Cardiac muscle cell (in vitro differentiated cells and primary cell): ENCODE measurements at regions not wholly inside any gene's neighbourhood (a gene's known extent, or its start where the extent isn't known, plus 50 kb on each side); places are given as distances from the start of the nearest gene placed in this dataset.

Source experiments
- DNase-seq, 2 donors: peaks; one replicate each; pipeline versions ENCODE4 v3.0.0 to v3.0.0-alpha.2; 2010 to 2017; ENCODE audit warnings: low read depth in 1 of 2, low spot score in 1 of 2
- H3K27ac ChIP-seq: fragments of 200-600 bp; sonication (generic); 2 replicates; pipeline ENCODE4 v1.5.1; 2016
- H3K27me3 ChIP-seq: fragments of 200-600 bp; sonication (generic); 2 replicates; pipeline ENCODE4 v1.6.0; 2016; ENCODE audit warnings: control low read depth
- H3K36me3 ChIP-seq: fragments of 200-600 bp; sonication (generic); 2 replicates; pipeline ENCODE4 v1.5.1; 2016; ENCODE audit warnings: control low read depth
- H3K4me1 ChIP-seq: fragments of 200-600 bp; sonication (generic); 2 replicates; pipeline ENCODE4 v1.8.1; 2017; ENCODE audit warnings: low read depth, mild to moderate bottlenecking, mixed run types
- H3K4me3 ChIP-seq: fragments of 200-600 bp; sonication (generic); 2 replicates; pipeline ENCODE4 v1.5.1; 2016; ENCODE audit warnings: mild to moderate bottlenecking
- H3K9me3 ChIP-seq: fragments of 200-600 bp; sonication (generic); 2 replicates; pipeline ENCODE4 v1.5.1; 2017; ENCODE audit warnings: low read depth, mild to moderate bottlenecking, control low read depth
- TF ChIP-seq, protein P1 (sequence below): IDR thresholded peaks from 2 replicates; pipeline ENCODE4 v1.5.1; 2012; ENCODE audit warnings: low read depth, mild to moderate bottlenecking, low read length

DNA sequence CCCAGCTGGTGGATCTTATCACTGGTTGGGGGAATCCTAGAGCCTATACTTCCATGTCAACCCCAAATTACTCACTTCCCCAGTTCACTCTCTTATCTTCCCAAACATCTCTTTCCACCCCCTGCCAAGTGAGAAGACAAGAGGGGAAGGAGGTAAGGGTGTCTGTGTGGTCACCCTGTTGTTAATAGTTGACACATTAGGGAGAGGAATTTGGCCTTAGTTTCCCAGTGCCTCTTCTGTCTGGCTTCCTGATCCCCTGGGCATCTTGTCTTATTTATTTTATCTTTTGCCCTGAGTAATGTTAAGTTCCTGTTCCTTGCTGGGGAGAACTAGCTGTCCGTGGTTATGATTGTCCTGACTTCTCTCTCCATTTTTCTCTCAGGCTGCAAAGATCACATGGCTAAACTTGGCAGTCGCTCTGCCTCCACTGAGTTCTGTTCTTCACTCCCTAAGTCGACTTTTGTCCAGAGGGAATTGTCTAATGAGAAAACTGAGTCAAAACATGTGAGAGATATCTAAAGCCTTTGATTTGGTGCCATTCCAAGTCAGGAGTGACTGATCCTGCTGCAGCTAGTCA lies 157.1 kb upstream of the SYT6 start:
- peak in 1 of 2 donors; percentile 97 for DNase-seq
- Histone ChIP-seq H3K9me3 (no peaks in the 10 kb centered on the region), H3K4me1 (no peaks in the 10 kb centered on the region), H3K27me3 (no peaks in the 10 kb centered on the region), H3K36me3 (no peaks in the 10 kb centered on the region), H3K27ac (no peak overlapping the region), H3K4me3 (no peak overlapping the region)
- TF ChIP-seq, protein P1, sequence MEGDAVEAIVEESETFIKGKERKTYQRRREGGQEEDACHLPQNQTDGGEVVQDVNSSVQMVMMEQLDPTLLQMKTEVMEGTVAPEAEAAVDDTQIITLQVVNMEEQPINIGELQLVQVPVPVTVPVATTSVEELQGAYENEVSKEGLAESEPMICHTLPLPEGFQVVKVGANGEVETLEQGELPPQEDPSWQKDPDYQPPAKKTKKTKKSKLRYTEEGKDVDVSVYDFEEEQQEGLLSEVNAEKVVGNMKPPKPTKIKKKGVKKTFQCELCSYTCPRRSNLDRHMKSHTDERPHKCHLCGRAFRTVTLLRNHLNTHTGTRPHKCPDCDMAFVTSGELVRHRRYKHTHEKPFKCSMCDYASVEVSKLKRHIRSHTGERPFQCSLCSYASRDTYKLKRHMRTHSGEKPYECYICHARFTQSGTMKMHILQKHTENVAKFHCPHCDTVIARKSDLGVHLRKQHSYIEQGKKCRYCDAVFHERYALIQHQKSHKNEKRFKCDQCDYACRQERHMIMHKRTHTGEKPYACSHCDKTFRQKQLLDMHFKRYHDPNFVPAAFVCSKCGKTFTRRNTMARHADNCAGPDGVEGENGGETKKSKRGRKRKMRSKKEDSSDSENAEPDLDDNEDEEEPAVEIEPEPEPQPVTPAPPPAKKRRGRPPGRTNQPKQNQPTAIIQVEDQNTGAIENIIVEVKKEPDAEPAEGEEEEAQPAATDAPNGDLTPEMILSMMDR: no peak

- H3K27me3 ChIP-seq: no peaks in the 10 kb centered on the region
- TF ChIP-seq, protein P1: no peak
- no peak for DNase-seq
- no peaks in the 10 kb centered on the region for H3K4me1 ChIP-seq
- no peak overlapping the region for H3K27ac ChIP-seq
- H3K4me3 ChIP-seq: no peak overlapping the region
- no peaks in the 10 kb centered on the region for H3K9me3 ChIP-seq
- H3K36me3 ChIP-seq: no peaks in the 10 kb centered on the region
Measured at GRCh38 chr1:114302821-114303220, 149.2 kb upstream of the SYT6 start.

GRCh38 chr1:114299331-114299975 lies 145.8 kb upstream of the SYT6 start:
- peak in 1 of 2 donors; percentile 29 for DNase-seq

DNA sequence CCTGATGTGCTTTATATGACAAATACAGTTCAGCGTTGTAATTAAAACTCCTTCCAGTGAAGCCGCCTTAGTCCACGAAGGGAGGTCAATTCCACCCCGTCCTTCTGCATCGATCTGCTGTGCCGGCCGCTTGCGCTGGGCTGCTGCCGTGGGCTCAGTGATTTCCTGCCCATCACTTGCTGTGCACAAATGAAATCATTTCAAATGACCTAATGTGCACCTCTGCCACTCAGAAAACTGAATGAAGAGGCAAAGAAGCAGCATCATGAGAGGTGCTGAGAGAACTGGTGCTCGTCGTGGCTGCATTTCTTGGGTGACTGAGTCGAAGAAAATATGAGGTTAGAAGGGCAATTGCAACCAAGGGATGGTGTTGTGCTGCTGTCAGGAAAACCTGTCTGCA lies 144.3 kb upstream of the SYT6 start:
- TF ChIP-seq, protein P1: no peak
- no peak for DNase-seq
- H3K27me3 ChIP-seq: no peaks in the 10 kb centered on the region

More at GRCh38 chr1:114299331-114299975, 145.8 kb upstream of the SYT6 start:
- H3K27ac ChIP-seq: no peak overlapping the region
- H3K36me3 ChIP-seq: no peaks in the 10 kb centered on the region
- H3K4me1 ChIP-seq: no peaks in the 10 kb centered on the region
- no peaks in the 10 kb centered on the region for H3K9me3 ChIP-seq
- no peaks in the 10 kb centered on the region for H3K27me3 ChIP-seq
- H3K4me3 ChIP-seq: no peak overlapping the region
- TF ChIP-seq, protein P1: peak; percentile 28

GRCh38 chr1:114296413-114296812 lies 142.7 kb upstream of the SYT6 start:
- Histone ChIP-seq H3K4me3 (no peak overlapping the region), H3K27me3 (no peaks in the 10 kb centered on the region), H3K9me3 (no peaks in the 10 kb centered on the region), H3K4me1 (no peaks in the 10 kb centered on the region), H3K36me3 (no peaks in the 10 kb centered on the region), H3K27ac (no peak overlapping the region)
- no peak for DNase-seq
- TF ChIP-seq, protein P1: no peak

More for the DNA sequence above, 144.3 kb upstream of the SYT6 start:
- Histone ChIP-seq H3K4me1 (no peaks in the 10 kb centered on the region), H3K9me3 (no peaks in the 10 kb centered on the region), H3K27ac (no peak overlapping the region), H3K4me3 (no peak overlapping the region), H3K36me3 (no peaks in the 10 kb centered on the region)
